ENCODE measurements at regions not wholly inside any gene's neighbourhood (a gene's known extent, or its start where the extent isn't known, plus 50 kb on each side); places are given as distances from the start of the nearest gene placed in this dataset.

DNA sequence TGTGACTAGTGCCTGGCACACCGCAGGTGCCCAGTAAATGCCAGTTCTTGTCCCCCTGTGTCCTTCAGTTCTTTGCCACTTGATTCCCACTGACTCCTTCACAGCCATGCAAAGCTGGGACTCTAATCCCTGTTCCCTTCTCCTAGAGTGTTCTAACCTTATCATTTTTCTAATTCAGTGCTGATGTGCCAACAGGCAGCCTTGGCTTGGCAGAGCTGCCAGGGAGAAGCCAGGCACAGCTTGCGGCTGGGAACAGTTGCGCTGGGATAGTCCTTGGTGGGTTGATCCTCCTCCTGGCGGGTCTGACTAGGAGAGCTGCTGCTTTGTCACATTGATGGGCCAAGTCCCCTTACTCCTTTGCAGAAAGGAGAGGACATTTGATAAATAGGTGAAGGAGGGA, 654.2 kb downstream of the HS3ST4 start:
- H3K4me3 ChIP-seq (ENCODE audit: low read depth, low read length): no peak overlapping the region
- TF ChIP-seq, protein P1, sequence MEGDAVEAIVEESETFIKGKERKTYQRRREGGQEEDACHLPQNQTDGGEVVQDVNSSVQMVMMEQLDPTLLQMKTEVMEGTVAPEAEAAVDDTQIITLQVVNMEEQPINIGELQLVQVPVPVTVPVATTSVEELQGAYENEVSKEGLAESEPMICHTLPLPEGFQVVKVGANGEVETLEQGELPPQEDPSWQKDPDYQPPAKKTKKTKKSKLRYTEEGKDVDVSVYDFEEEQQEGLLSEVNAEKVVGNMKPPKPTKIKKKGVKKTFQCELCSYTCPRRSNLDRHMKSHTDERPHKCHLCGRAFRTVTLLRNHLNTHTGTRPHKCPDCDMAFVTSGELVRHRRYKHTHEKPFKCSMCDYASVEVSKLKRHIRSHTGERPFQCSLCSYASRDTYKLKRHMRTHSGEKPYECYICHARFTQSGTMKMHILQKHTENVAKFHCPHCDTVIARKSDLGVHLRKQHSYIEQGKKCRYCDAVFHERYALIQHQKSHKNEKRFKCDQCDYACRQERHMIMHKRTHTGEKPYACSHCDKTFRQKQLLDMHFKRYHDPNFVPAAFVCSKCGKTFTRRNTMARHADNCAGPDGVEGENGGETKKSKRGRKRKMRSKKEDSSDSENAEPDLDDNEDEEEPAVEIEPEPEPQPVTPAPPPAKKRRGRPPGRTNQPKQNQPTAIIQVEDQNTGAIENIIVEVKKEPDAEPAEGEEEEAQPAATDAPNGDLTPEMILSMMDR (IDR thresholded peaks at IDR 0.05; ENCODE audit: low read depth, low read length): no peak

DNA sequence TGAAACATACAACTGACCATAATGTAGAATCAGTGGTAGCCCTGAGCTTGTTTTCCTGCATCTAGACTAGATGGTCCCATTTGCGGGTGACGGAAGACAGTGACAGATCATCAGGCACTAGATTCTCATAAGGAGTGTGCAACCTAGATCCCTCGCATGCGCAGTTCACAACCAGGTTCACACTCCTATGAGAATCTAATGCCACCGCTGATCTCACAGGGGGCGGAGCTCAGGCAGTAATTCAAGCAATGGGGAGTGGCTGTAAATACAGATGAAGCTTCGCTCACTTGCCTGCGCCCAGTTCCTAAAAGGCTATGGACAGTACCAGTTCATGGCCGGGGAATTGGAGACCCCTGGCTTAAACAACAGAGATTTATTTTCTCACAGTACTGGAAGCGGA, 656.3 kb downstream of the HS3ST4 start:
- H3K4me3 ChIP-seq (ENCODE audit: low read depth, low read length): no peak overlapping the region
- TF ChIP-seq, protein P1 (IDR thresholded peaks at IDR 0.05; ENCODE audit: low read depth, low read length): no peak

DNA sequence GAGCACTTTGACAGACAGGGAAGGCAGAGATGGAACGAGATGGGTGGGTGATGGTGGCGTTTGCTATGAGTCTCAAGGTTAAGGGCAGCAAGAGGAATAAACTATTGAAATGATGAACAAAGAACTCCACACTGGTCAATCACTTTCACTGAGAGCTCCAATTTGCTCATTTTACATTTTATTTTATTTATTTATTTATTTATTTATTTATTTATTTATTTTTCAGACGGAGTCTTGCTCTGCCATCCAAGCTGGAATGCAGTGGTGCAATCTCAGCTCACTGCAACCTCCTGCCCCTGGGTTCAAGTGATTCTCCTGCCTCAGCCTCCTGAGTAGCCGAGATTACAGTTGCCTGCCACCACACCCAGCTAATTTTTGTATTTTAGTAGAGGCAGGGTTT, 669.1 kb downstream of the HS3ST4 start:
- TF ChIP-seq, protein P1 (IDR thresholded peaks at IDR 0.05; ENCODE audit: low read depth, low read length): no peak
- no peak overlapping the region for H3K4me3 ChIP-seq (ENCODE audit: low read depth, low read length)

DNA sequence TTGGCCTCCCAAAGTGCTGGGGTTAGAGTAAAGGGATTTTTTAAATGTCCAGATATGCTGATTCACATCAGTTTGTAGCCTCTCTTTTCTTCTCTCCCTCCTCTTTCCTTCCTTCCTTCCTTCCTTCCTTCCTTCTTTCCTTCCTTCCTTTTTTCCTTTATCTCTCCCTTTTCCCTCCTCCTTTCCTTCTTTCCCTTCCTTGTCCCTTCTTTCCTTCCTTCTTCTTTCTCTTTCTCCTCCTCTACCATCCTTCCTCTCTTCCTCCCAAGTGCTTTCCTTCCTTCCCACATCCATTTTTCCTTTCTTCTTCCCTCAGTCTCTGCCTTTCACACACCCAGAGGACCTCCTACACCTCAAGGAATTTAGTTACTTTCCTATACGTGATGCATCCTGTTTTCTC, 671.8 kb downstream of the HS3ST4 start:
- TF ChIP-seq, protein P1 (IDR thresholded peaks at IDR 0.05; ENCODE audit: low read depth, low read length): no peak
- H3K4me3 ChIP-seq (ENCODE audit: low read depth, low read length): no peak overlapping the region

DNA sequence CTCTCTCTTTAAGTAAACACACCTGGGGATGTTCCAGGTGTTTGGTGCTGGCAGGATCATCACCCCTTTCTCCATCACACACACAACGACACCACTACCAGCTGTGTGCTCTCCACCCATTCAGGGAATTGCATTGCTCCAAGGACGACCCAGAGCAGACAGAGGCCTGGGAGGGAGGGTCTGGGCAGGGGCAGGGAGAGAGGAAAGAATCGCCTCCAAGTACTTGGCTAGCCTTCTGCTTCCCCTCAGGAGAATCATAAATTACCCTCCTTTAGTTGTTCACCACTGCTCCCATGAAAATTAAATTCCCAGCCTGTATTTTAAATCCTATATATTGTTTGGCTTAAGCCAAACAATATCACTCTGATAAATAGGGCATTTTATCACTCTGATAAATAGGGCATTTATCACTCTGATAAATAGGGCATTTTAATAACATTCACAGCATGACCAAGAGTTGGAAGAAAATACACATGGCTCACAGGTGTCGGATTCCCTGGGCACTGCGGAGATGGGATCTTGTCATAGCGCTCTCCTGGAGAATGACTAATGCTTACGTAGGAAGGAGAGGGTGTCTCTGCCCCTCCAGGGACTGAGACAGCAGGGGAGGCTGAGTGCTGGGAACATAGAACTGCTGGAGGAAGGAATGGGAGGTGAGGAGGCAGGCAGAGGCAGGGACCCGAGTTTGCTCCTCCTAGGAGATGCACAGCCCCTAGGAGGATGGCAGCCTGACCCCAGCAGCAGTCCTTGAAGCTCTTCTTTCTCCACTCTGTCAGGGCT, 673.6 kb downstream of the HS3ST4 start:
- TF ChIP-seq, protein P1 (IDR thresholded peaks at IDR 0.05; ENCODE audit: low read depth, low read length): no peak
- H3K4me3 ChIP-seq (ENCODE audit: low read depth, low read length): no peak overlapping the region

DNA sequence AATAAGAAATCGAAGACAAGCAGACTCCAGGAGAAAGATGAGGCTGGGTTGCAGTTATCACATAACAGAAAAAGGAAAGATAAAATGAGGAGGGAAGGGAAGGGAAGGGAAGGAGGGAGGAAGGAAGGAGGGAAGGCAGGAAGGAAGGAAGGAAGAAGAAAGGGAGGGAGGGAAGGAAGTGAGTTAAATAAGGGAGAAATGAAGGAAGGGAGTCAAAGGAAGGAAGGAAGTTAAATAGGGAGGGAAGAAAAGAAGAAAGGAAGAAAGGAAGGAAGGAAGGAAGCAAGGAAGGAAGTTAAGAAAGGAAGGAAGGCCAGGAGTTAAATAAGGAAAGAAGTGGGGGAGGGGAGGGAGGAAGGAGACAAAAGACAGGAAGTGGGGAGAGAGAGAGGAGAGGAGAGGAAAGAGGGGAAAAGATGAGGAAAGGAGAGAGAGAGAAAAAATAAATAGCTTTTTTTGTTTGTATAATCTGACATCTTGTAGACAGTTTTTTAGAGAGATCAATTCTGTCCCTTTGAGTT, 679.6 kb downstream of the HS3ST4 start:
- TF ChIP-seq, protein P1 (IDR thresholded peaks at IDR 0.05; ENCODE audit: low read depth, low read length): no peak
- no peak overlapping the region for H3K4me3 ChIP-seq (ENCODE audit: low read depth, low read length)

DNA sequence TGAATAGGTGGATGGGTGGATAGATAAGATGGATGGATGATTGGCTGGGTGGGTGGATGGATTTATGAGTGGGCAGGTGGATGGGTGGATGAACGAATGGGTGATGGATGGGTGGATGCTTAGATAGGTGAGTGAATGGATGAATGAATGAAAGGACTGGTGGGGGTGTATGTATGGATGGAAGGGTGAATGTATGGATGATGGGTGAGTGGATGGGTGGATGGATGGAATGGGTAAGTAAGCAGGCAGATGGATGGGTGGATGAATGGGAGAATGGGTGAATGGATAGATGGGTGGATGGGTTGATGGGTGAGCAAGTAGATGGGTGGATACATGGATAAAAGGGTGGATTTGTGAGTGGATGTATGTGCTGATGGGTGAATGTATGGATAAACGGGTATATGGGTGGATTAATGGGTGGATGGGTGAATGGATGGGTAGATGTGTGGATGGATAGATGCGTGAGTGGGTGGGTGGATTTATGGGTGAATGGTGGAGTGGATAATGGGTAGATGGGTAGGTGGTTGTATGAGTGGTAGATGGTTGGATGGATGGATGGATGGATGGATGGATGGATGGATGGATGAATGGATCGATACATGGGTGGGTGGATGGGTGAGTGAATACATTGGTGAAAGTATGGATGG, 682.6 kb downstream of the HS3ST4 start:
- TF ChIP-seq, protein P1 (IDR thresholded peaks at IDR 0.05; ENCODE audit: low read depth, low read length): no peak
- no peak overlapping the region for H3K4me3 ChIP-seq (ENCODE audit: low read depth, low read length)
